Stimulated activated CD4-positive, alpha-beta T cell treated with anti-CD3 and anti-CD28 coated beads, Interleukin-15, amount 100 ng/mL, for 48 hours (primary cell): ENCODE measurements at regions not wholly inside any gene's neighbourhood (a gene's known extent, or its start where the extent isn't known, plus 50 kb on each side); places are given as distances from the start of the nearest gene placed in this dataset.

Experiments
- DNase-seq, 2 donors: peaks; one replicate each; pipeline ENCODE4 v3.0.0-alpha.2; 2020; ENCODE audit warnings: low read depth in 2 of 2

GRCh38 chr4:3818371-3818770 lies 52.2 kb downstream of the ADRA2C start:
- DNase-seq = no peak

DNA sequence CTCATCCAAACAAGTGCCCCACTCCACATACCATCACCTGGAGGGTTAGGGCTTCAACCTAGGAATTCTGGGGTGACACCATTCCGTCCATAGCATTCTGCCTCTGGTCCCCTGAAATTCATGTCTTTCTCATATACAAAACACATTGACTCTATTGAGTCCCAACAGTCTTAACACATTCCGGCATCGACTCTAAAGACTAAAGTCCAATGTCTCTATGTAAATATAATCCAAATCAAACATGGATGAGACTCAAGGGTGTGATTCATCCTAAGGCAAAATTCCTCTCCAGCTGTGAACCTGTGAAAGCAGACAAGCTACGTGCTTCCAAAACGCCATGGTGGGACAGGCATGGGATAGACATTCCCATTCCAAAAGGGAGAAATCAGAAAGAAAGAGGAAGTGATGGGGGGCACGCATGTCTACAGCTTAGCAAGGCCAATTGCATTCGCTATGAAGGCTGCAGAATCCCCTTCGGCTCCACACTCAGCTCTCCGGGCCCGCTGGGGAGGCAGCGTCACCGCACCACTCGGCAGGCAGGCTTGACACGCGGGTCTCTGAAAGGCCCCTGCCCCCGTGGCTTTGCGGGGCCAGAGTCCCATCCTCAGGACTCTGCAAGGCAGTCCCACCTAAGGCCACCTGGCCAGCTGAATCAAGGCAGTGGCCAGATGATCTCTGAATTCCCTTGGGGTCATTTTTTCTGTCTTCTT lies 53.2 kb downstream of the ADRA2C start:
- no peak for DNase-seq

GRCh38 chr4:3820016-3820805 lies 54.0 kb downstream of the ADRA2C start:
- no peak for DNase-seq

- no peak for DNase-seq
These were observed 54.8 kb downstream of the ADRA2C start for GRCh38 chr4:3820806-3821579.

GRCh38 chr4:3821580-3822229 lies 55.5 kb downstream of the ADRA2C start:
- DNase-seq = no peak

GRCh38 chr4:3822230-3822947 lies 56.2 kb downstream of the ADRA2C start:
- DNase-seq = no peak

DNA sequence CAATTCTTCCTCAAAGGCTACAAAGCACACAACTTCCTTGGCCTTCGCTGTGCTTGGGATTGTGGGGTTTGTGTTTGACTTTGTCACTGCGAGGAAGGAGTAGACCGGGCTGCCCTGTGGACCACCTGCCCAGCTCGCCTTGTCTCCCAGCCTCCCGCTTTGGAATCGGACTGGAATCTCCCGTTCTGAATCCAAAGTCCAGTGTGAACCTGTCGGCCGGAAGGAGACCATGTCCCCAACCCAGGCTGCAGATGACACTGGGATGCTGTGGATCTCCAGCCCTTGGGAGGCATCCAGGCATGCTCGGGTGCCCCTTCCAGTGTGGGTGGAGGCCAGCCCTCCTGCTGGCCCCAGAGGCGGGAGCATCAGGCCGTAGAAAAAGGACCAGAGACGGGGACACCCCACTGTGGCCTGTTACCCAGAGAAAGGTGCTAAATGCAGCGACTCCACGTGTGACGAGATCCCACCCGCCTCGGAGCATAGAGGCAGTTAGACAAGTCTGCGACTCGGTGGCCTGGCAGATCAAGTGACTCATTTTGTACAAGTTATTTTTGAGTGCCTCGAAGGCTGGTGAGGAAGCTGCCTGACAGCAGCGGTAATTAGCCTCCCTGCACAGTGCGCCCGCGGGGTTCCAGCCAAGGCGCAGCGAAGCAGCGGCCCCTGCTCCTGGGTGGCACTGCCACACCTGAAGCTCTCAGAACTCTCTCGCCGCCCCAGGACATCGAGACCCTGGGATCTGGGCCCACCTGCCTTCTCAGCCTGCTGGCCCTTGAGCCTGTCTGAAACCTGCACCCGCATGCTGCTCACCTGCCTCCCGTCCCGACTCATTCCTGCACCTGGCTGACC lies 57.5 kb downstream of the ADRA2C start:
- no peak for DNase-seq

- DNase-seq = no peak
These were observed 58.5 kb downstream of the ADRA2C start for GRCh38 chr4:3824521-3825270.

DNA sequence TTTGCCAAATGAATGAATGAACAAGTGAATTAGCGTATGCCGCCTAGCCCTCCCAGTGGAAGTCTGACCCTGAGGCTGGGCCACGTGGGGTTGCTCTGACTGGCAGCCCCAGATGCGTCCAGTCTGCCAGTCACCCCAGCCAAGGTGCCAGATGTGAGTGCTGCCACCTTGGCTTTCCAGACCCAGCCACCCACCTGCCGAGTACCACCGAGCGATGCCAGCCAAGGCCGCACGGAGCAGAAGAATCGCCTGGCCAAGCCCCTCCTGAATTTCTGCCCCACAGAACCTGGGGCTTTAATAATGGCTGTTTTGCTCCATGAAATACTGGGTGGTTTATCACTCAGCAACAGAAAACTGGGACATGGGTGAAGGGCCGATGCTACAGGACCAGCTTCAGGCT lies 59.3 kb downstream of the ADRA2C start:
- DNase-seq = no peak

DNA sequence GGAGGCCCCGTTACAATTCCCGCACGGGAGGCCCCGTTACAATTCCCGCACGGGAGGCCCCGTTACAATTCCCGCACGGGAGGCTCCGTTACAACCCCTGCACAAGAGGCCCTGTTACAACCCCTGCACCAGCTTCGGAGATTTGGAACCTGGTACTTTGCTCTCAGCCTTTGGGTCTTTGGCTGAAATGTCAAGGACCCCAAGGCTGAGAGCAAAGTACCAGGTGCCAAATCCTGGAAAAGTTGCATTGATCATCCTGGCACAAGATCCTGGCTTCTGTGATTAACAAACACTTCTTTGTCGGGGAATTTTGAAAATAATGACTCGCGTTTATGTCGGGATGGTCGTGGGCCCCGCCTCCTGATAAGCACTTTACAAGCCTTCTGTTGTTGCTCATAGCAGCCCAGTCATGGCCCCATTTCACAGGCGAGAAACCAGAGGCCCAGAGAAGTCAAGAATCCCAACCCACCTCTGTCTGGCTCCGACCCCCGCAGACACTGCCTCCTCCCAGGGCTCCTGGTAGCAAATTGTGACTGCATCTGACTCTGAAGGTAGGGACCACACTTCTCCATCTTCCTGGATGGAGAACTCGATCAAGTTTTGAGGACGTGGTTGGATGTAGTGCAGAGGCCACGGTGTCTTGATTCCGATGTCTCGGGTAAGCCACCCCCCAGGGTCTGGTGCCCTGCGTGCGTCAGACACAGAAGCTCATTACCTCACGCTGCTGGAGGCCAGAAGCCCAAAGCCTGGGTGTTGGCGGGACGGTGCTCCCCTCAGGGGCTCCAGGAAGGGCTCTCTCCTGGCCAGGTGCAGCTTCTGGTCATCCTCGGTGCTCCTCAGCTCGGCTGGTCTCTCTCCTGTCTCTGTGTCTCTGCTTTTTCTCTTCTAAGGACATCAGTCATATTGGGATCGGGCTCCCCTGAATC lies 60.3 kb downstream of the ADRA2C start:
- no peak for DNase-seq

- no peak for DNase-seq
These were observed 61.7 kb downstream of the ADRA2C start for GRCh38 chr4:3827616-3828492.

GRCh38 chr4:3828546-3828945 lies 62.4 kb downstream of the ADRA2C start:
- DNase-seq = no peak

DNA sequence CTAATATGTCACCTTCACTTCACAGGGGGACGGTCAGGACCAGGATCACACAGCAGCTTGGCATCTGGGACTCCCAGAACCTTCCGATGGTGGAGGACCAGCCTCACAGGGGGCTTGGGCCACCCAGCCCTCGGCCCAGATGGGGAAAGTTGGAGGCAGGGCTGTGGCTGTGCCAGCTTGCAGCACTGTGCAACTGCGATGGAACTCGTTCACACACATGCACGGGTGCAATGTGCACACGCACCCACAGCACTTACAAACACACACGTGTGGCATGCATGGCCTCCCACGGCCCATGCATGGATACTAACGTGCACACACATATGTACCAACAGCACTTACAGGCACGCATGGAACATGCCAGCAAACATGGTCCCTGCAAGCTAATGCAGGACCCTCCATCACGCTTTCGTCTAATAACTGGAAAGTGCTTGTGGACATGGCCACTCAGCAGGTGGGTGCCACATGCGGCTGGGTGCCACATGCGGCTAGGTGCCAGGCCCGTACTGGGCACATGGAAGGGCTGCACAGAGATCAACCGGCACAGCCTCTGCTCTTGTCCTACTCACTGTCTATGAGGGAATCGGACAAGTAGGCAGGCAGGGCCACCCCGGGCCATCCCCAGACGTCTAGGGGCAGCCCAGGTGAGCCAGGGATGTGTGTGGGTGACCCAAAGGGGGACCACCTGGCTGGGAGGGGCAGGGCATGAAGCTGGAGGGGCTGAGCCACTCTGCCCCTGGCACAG lies 63.2 kb downstream of the ADRA2C start:
- no peak for DNase-seq

- DNase-seq = no peak
These were observed 64.0 kb downstream of the ADRA2C start for GRCh38 chr4:3829956-3830773.

DNA sequence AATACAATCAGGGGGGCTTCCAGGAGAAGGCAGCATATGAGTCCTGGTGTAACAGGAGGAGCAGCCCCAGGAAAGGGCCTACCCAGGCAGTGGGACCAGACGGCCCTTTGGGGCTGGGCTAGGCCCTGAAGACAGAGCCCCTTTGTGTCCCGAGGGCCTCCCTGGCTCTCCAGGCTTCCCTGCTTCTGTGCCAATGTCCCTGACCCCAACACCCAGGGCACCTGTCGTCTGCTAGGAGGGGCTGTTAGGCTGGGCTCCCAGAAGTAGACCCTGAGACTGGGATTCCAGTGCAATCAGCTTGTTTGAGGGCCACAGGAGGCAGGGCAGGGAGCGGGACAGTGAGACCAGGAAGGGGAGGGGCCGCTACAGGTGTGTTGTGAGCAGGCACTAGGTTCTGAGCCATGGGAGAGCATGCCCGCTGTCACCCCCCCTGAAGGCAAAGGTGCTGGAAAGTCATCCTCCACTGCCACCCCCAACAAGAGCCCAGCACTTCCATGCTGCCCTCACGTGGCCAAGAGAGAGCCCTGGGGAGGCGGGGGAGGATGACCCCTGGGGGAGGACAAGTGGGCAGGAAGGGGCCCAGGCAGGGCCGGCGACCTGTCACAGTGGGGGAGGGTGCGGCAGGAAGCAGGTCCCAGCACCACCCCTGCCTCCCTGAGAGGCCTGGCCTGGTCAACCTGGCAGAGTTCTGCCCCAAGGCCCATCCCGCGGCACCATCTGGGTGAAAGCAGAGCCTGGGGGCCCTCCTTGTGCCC lies 64.8 kb downstream of the ADRA2C start:
- no peak for DNase-seq
